ENCODE measurements at regions not wholly inside any gene's neighbourhood (a gene's known extent, or its start where the extent isn't known, plus 50 kb on each side); places are given as distances from the start of the nearest gene placed in this dataset.

DNA sequence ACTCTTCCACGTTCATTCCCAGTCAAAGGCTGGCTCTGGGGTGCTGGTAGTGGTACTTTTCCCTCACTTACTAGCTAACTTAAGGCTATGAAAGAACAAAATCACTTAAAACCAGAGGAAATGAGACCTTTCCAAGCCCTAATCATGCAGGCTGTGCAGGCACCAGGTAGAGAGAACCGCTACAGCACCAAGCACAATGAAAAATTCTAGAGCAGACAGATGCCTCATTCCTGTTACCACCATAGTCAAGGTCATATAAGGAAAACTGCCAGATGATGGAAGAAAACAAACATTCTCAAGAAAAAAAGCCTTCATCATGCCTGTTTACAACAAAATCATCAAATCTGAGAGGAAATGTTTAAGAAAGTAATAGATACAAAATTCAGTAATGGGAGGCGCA, 374.4 kb upstream of the PDE4D start:
- Histone ChIP-seq H3K4me3 (replicated peaks in 1 of 4; ENCODE audit: control extremely low read depth in 1 of 4, insufficient read depth in 1 of 4, low read depth in 3 of 4, low read length in 4 of 4) (no peak overlapping the region), H3K9ac (ENCODE audit: insufficient read depth, low read length) (no peak overlapping the region), H3K27me3 (ENCODE audit: control insufficient read depth, insufficient read depth, low read length) (no peaks in the 10 kb centered on the region), H3K4me2 (ENCODE audit: extremely low read depth, insufficient read depth, low read length) (no peak overlapping the region), H4K20me1 (ENCODE audit: control insufficient read depth, extremely low read depth, insufficient read depth, low read length) (no peaks in the 10 kb centered on the region), H2AFZ (ENCODE audit: low read length) (no peak overlapping the region), H3K27ac (ENCODE audit: insufficient read depth, low read length) (no peak overlapping the region), H3K4me1 (ENCODE audit: control insufficient read depth, extremely low read depth, insufficient read depth, low read length) (no peaks in the 10 kb centered on the region), H3K9me3 (ENCODE audit: control insufficient read depth, insufficient read depth, low read depth, low read length) (no peaks in the 10 kb centered on the region), H3K79me2 (ENCODE audit: control insufficient read depth, insufficient read depth, low read length) (no peaks in the 10 kb centered on the region), H3K36me3 (ENCODE audit: control insufficient read depth, insufficient read depth, low read length) (no peaks in the 10 kb centered on the region)
- no peak for DNase-seq (ENCODE audit: low read depth in 2 of 2)
- TF ChIP-seq CTCF (conservative IDR thresholded peaks at IDR 0.05 in 1 of 2, IDR thresholded peaks at IDR 0.05 in 1 of 2; ENCODE audit: low read depth in 1 of 2, low read length in 2 of 2) = no peak
- no peak for TF ChIP-seq EZH2 (IDR thresholded peaks at IDR 0.05; ENCODE audit: low read length, missing control alignments)

- no peak overlapping the region for H2AFZ ChIP-seq (ENCODE audit: low read length)
- no peaks in the 10 kb centered on the region for H3K4me1 ChIP-seq (ENCODE audit: control insufficient read depth, extremely low read depth, insufficient read depth, low read length)
- no peak for DNase-seq (ENCODE audit: low read depth in 2 of 2)
- H3K27me3 ChIP-seq (ENCODE audit: control insufficient read depth, insufficient read depth, low read length) = no peaks in the 10 kb centered on the region
- H4K20me1 ChIP-seq (ENCODE audit: control insufficient read depth, extremely low read depth, insufficient read depth, low read length) = no peaks in the 10 kb centered on the region
- H3K9ac ChIP-seq (ENCODE audit: insufficient read depth, low read length) = no peak overlapping the region
- H3K79me2 ChIP-seq (ENCODE audit: control insufficient read depth, insufficient read depth, low read length) = no peaks in the 10 kb centered on the region
- no peak overlapping the region for H3K4me3 ChIP-seq (replicated peaks in 1 of 4; ENCODE audit: control extremely low read depth in 1 of 4, insufficient read depth in 1 of 4, low read depth in 3 of 4, low read length in 4 of 4)
- no peak for TF ChIP-seq CTCF (conservative IDR thresholded peaks at IDR 0.05 in 1 of 2, IDR thresholded peaks at IDR 0.05 in 1 of 2; ENCODE audit: low read depth in 1 of 2, low read length in 2 of 2)
- TF ChIP-seq EZH2 (IDR thresholded peaks at IDR 0.05; ENCODE audit: low read length, missing control alignments) = no peak
- no peaks in the 10 kb centered on the region for H3K36me3 ChIP-seq (ENCODE audit: control insufficient read depth, insufficient read depth, low read length)
- H3K27ac ChIP-seq (ENCODE audit: insufficient read depth, low read length) = no peak overlapping the region
- no peaks in the 10 kb centered on the region for H3K9me3 ChIP-seq (ENCODE audit: control insufficient read depth, insufficient read depth, low read depth, low read length)
- H3K4me2 ChIP-seq (ENCODE audit: extremely low read depth, insufficient read depth, low read length) = no peak overlapping the region
Observed at GRCh38 chr5:60263346-60263745, 369.8 kb upstream of the PDE4D start.

DNA sequence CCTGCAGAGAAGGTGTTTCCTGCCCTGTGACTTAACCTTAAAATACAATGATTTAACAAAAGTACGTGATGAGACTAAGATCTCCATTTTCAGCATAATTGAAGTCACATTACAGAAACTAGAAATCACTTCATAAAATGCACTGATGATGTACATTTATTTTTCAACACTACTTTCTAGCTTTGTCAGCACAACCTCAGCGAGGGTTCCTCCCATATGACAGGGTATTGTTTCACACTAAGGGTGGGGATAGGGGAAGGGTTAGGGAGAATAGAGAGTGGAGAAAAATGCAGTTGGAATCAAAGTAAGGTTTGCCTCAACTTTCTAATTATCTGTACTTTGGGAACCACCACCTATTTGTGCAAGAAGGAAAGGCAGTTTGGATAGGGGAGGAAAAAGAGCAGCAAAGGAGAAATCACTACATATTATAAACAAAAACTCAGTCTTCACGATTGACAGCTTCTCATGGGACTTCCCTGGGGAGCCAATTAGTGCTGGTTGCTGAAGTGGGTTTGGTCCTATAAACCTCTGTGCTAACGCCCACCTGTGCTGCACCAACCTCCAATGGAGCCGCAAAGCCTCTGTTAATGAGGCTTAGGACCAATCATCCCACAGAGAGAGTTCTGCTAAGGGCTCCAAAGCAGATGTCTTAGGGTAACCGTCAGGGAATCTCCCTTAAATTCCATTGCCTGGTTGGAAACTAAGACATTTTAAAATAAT, 369.2 kb upstream of the PDE4D start:
- no peak overlapping the region for H3K9ac ChIP-seq (ENCODE audit: insufficient read depth, low read length)
- no peak overlapping the region for H2AFZ ChIP-seq (ENCODE audit: low read length)
- H3K36me3 ChIP-seq (ENCODE audit: control insufficient read depth, insufficient read depth, low read length) = no peaks in the 10 kb centered on the region
- no peaks in the 10 kb centered on the region for H3K27me3 ChIP-seq (ENCODE audit: control insufficient read depth, insufficient read depth, low read length)
- no peak for TF ChIP-seq CTCF (conservative IDR thresholded peaks at IDR 0.05 in 1 of 2, IDR thresholded peaks at IDR 0.05 in 1 of 2; ENCODE audit: low read depth in 1 of 2, low read length in 2 of 2)
- no peak for TF ChIP-seq EZH2 (IDR thresholded peaks at IDR 0.05; ENCODE audit: low read length, missing control alignments)
- no peak overlapping the region for H3K27ac ChIP-seq (ENCODE audit: insufficient read depth, low read length)
- H3K9me3 ChIP-seq (ENCODE audit: control insufficient read depth, insufficient read depth, low read depth, low read length) = no peaks in the 10 kb centered on the region
- no peaks in the 10 kb centered on the region for H4K20me1 ChIP-seq (ENCODE audit: control insufficient read depth, extremely low read depth, insufficient read depth, low read length)
- no peaks in the 10 kb centered on the region for H3K4me1 ChIP-seq (ENCODE audit: control insufficient read depth, extremely low read depth, insufficient read depth, low read length)
- no peak overlapping the region for H3K4me3 ChIP-seq (replicated peaks in 1 of 4; ENCODE audit: control extremely low read depth in 1 of 4, insufficient read depth in 1 of 4, low read depth in 3 of 4, low read length in 4 of 4)
- H3K4me2 ChIP-seq (ENCODE audit: extremely low read depth, insufficient read depth, low read length) = no peak overlapping the region
- no peaks in the 10 kb centered on the region for H3K79me2 ChIP-seq (ENCODE audit: control insufficient read depth, insufficient read depth, low read length)
- no peak for DNase-seq (ENCODE audit: low read depth in 2 of 2)
